Testis (tissue), 2 donors: ENCODE measurements at regions not wholly inside any gene's neighbourhood (a gene's known extent, or its start where the extent isn't known, plus 50 kb on each side); places are given as distances from the start of the nearest gene placed in this dataset.

Experiments used
- POLR2A ChIP-seq: fragments of 450-650 bp; IDR thresholded peaks from one replicate; pipeline ENCODE4 v1.6.1; 2017; ENCODE audit warnings: antibody characterized with exemption, mild to moderate bottlenecking, moderate library complexity
- TF ChIP-seq, protein P1 (sequence below), 3 experiments: fragments of 450-650 bp in 2 of 3; fragments of 200-600 bp in 1 of 3; sonication (generic) in 1 of 3; IDR thresholded peaks; one replicate each; pipeline ENCODE4 v1.5.1; 2016 to 2019; ENCODE audit warnings: antibody characterized with exemption in 3 of 3, mild to moderate bottlenecking in 2 of 3, moderate library complexity in 1 of 3

DNA sequence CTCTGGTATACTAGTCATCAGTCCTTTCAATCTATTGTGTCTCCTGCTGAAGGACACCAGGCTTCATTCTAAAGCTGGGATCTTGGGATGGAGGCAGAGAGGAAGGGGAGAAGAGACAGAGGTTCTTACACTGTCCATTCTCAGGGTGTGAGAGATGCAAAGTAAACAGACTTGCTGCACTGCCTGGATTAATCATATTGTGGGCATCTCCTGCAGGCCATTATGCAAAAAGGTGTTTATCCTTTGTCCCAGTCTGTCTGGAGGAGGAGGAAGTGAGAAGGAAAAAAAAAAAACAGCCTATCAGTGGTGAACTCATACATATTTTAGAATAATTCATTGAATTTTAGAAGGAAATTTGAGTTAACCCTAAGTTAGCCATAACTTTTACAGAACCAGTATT lies 92.9 kb upstream of the TNPO1 start:
- TF ChIP-seq, protein P1, sequence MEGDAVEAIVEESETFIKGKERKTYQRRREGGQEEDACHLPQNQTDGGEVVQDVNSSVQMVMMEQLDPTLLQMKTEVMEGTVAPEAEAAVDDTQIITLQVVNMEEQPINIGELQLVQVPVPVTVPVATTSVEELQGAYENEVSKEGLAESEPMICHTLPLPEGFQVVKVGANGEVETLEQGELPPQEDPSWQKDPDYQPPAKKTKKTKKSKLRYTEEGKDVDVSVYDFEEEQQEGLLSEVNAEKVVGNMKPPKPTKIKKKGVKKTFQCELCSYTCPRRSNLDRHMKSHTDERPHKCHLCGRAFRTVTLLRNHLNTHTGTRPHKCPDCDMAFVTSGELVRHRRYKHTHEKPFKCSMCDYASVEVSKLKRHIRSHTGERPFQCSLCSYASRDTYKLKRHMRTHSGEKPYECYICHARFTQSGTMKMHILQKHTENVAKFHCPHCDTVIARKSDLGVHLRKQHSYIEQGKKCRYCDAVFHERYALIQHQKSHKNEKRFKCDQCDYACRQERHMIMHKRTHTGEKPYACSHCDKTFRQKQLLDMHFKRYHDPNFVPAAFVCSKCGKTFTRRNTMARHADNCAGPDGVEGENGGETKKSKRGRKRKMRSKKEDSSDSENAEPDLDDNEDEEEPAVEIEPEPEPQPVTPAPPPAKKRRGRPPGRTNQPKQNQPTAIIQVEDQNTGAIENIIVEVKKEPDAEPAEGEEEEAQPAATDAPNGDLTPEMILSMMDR (IDR thresholded peaks at IDR 0.05): no peak
- no peak for TF ChIP-seq POLR2A
